ENCODE measurements at regions not wholly inside any gene's neighbourhood (a gene's known extent, or its start where the extent isn't known, plus 50 kb on each side); places are given as distances from the start of the nearest gene placed in this dataset.

GRCh38 chr4:187184508-187184907, 460.9 kb upstream of the FAT1 start:
- TF ChIP-seq ZNF160 (CRISPR knock-in tag; IDR thresholded peaks at IDR 0.05) (no peak), POLR2AphosphoS5 (IDR thresholded peaks at IDR 0.05; ENCODE audit: low read depth, low read length) (no peak), SMAD3 (CRISPR knock-in tag; IDR thresholded peaks at IDR 0.05) (no peak)
